NCI-H748 treated with DMSO at 0.1 percent for 48 hours (cell line): ENCODE measurements at regions not wholly inside any gene's neighbourhood (a gene's known extent, or its start where the extent isn't known, plus 50 kb on each side); places are given as distances from the start of the nearest gene placed in this dataset.
"Not testable (repeated sequence)": the region's sequence is repeated elsewhere in the genome, so short reads cannot be mapped to it uniquely, and the experiment has no call there.

Experiments
- DNase-seq: peaks from one replicate; lab custom pipeline; 2025; lab: John Stamatoyannopoulos, UW

- no peak for DNase-seq
Observed at GRCh38 chr5:30596495-30597064, 596.9 kb upstream of the CDH6 start.

- DNase-seq, result no peak
Observed at GRCh38 chr5:30594331-30594730, 599.2 kb upstream of the CDH6 start.

- no peak for DNase-seq
Observed at GRCh38 chr5:30592833-30593232, 600.7 kb upstream of the CDH6 start.

DNA sequence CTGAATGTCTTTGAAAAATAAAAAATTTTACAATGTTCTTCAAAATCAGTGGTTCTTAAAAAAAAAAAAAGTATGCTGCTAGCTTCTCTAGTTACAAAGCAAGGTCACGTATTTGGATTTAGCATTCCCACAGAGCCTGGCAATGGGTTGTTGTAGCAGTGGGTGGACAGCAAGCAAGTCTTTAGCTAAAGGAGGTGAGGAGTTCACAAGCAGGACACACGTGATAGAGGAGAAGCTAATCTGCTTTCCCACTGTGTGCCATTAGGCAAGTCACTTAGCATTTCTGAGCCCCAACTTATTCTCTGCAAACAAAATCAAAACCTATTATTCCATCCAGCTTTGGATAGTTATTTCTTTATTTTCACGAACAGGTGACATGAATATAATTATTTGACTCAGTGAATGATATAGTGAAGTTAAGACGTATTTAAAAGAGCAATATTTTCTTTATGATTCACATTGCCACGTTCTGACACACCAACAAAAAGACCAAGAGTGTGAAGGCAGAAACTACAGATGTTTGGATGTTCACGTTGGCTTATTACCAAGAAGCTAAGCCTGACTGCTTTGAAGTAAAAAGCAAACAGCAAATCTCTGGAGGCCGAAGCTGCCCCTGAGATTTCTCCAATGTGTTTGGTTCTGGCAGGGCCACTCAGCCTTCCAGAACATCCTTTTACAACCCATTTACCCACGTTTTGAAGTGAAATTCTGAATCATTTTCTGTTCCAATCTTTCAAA, 612.1 kb upstream of the CDH6 start:
- DNase-seq, result no peak

DNA sequence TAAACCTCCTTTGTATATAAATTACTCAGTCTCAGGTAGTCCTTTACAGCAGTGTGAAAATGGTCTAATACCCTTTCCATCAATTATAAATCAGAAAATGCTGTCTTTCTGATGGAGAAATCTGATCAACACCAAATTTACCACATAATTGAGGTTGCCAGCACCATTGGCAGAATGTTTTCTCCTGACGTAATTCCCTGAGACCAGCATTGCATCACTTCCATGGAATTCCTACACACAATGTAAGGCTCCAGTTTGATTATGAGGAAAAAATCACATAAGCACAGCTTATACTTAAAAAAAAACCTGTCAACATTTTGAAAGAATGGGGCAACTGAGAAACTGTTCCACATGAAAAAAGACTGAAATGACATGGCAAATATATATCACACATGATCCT, 618.7 kb upstream of the CDH6 start:
- DNase-seq, result no peak

DNA sequence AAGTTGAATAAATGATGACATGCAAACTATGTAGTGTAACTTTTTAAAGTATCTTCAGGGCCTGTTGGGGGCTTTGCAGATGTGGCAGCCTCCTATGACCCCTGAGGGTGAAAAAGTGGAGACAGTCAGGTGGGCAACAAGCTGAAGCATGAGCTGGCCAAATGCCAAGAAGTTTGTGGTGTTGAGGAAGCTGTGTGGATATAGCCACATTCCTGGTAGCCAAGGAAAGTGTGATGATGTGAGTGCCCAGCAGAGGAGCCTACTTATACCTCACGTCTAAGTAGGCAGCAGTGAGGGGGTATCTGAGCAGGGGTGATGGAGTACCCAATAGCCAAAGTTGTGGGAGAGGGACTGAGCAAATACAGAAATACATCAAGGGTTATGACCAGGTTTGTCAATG, 621.2 kb upstream of the CDH6 start:
- no peak for DNase-seq

DNA sequence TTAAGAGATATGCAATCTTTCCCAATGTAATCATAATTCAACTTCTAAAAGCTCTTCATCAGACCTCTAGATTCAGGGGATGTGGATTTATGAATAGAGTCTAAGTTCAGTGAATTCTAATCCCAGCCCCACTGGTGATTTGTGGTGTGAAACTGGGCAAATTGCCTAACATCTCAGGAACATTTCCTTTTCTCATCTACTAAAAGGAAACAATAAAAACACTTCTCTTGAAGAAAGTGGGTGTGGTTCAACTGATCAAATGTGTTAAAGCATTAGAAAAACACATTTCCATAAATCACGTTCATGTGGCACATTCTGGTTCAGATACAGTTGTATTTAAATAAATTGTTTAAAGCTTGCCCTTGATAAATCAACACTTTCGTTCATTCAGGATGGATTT, 631.7 kb upstream of the CDH6 start:
- DNase-seq, result peak; percentile 46

DNA sequence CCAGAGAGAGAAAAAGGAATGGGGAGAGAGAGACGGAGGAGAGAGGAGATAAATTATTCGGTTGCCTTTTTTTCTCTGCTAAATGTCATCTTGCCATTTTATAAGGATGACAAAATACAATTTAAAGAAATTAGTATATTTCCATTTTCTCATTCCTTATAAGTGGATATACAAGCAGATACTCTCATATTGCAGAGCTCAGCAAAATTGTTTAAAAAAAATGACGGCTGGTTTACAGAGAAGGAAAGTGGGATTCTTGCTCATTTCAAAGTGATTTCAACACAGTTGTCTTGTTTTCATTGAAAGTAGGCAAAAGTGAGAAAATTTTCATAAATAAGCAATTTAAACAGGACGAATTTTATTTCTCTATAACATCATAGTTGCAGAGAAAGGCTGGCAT, 641.9 kb upstream of the CDH6 start:
- no peak for DNase-seq

- DNase-seq, result no peak
Observed at GRCh38 chr5:30548580-30549305, 644.7 kb upstream of the CDH6 start.

DNA sequence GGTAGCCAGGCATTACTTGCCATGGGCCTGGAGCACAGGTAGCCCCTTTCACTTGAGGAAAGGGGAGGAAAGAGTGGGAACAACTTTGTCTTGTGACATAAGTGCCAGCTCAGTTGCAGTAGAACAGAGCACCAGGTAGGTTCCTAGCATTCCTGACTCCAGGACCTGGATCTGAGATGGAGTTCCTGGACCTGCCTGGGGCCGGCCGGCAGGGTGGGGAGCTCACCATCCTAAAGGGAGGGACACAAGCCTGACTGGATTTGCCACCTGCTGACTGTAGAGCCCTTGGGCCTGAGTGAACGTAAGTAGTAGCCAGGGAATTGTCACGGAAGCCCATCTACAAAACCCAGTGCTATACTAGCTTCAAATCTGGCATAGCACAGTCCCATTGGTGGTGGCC, 653.3 kb upstream of the CDH6 start:
- no peak for DNase-seq

DNA sequence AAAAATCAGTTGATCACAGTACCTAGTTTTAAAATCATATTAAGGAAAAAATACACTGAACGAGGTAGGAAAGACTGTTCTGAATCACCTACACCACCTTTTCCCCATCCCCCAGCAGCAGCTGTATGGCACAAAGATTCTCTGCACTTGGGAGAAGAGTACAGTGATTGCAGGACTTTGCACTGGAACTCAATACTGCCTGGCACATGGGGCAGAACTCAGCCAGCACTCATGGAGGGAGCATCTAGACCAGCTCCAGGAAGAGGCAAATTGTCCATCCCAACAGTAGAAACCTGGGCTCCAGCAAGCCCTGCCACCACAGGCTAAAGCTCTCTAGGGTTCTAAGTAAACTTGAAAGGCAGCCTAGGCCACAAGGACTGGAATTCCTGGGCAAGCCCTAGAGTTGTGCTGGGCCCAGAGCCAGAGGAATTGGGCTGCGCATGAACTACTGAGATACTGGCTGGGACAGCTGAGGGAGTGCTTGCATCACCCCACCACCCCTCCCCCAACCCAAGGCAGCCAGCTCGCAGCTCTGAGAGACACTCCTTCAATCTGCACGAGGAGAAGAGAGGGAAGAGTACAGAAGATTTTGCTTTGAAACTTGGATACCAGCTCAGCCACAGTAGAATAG, 654.4 kb upstream of the CDH6 start:
- no peak for DNase-seq

GRCh38 chr5:30525353-30525752, 668.1 kb upstream of the CDH6 start:
- DNase-seq, result no peak

- no peak for DNase-seq
Observed at GRCh38 chr5:30524428-30524827, 669.1 kb upstream of the CDH6 start.

GRCh38 chr5:30523061-30523460, 670.4 kb upstream of the CDH6 start:
- DNase-seq, result no peak

GRCh38 chr5:30505014-30505886, 688.2 kb upstream of the CDH6 start:
- peak; percentile 91 for DNase-seq

DNA sequence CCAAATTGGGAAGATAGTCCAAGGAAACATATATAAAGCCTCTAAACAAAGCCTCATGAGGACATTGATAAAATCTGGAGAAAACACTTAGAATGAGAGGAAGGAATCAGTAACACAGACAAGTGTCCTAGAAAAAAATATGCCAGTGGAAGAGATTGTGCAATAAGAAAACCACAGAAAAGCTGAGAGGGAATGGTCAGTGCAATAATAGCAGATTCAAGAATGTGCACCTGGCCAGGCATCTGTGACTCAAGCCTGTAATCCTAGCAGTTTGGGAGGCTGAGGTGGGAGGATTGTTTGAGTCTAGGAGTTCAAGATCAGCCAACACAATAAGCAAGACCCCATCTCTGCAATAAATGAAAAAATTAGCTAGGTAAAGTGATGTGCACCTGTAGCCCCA, 691.2 kb upstream of the CDH6 start:
- DNase-seq, result no peak

- no peak for DNase-seq
Observed at GRCh38 chr5:30501065-30501464, 692.4 kb upstream of the CDH6 start.

GRCh38 chr5:30500513-30500912, 693.0 kb upstream of the CDH6 start:
- no peak for DNase-seq

DNA sequence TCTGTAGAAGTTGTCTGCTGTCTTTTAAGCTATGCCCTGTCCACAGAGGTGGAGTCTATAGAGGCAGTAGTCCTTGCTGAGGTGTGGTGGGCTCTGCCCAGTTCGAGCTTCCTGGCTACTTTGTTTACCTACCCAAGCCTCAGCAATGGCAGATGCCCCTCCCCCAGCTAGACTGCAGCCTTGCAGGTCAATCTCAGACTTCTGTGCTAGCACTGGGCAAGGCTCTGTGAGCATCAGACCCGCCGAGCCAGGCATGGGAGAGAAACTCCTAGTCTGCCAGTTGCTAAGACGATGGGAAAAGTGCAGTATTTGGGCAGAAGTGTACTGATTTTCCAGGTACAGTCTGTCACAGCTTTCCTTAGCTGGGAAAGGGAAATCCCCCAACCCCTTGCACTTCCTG, 694.1 kb upstream of the CDH6 start:
- no peak for DNase-seq

DNA sequence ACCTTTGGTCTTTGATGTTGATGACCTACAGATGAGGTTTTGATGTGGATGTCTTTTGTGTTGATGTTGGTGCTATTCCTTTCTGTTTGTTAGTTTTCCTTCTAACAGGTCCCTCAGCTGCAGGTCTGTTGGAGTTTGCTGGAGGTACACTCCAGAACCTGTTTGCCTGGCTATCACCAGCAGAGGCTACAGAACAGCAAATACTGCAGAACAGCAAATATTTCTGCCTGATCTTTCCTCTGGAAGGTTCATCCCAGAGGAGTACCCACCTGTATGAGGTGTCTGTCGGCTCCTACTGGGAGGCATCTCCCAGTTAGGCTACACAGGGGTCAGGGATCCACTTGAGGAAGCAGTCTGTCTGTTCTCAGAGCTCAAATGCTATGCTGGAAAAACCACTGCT, 694.5 kb upstream of the CDH6 start:
- no peak for DNase-seq

- not testable (repeated sequence) for DNase-seq
Observed at GRCh38 chr5:30498509-30498908, 695.0 kb upstream of the CDH6 start.

GRCh38 chr5:30494113-30494512, 699.4 kb upstream of the CDH6 start:
- not testable (repeated sequence) for DNase-seq
